GM12878 (cell line): ENCODE measurements at regions not wholly inside any gene's neighbourhood (a gene's known extent, or its start where the extent isn't known, plus 50 kb on each side); places are given as distances from the start of the nearest gene placed in this dataset.

Experiments used
- ASH2L ChIP-seq: fragments of 300-600, 200-600 bp; sonication (generic); IDR thresholded peaks from 2 replicates; pipeline ENCODE4 v1.6.1; 2017; ENCODE audit warnings: low read depth, mild to moderate bottlenecking, borderline replicate concordance
- BRCA1 ChIP-seq: IDR thresholded peaks from 2 replicates; pipeline ENCODE4 v1.6.1; 2011; ENCODE audit warnings: low read depth, low read length, improper control_type of control experiment
- CEBPB ChIP-seq, 2 experiments: fragments of 150-350 bp in 1 of 2; IDR thresholded peaks; 2 replicates each; pipeline ENCODE4 v1.6.1; 2012 to 2014; ENCODE audit warnings: low read depth in 2 of 2, low read length in 2 of 2, borderline replicate concordance in 1 of 2, inconsistent platforms in 1 of 2
- EGR1 ChIP-seq, 2 experiments: IDR thresholded peaks; 1 replicate in 1 of 2; 2 replicates in 1 of 2; pipeline ENCODE4 v1.6.1; 2011 to 2012; ENCODE audit warnings: low read depth in 2 of 2, low read length in 2 of 2, borderline replicate concordance in 1 of 2, mild to moderate bottlenecking in 1 of 2, moderate library complexity in 1 of 2
- GATAD2B ChIP-seq: fragments of 450-650 bp; conservative IDR thresholded peaks from 2 replicates; pipeline ENCODE4 v1.6.1; 2017; ENCODE audit warnings: low read depth, mild to moderate bottlenecking, moderate library complexity
- IKZF2 ChIP-seq, 2 experiments: fragments of 450-650 bp; IDR thresholded peaks; 2 replicates each; pipeline ENCODE4 v1.6.1; 2017; ENCODE audit warnings: mild to moderate bottlenecking in 2 of 2, moderate library complexity in 2 of 2
- KAT2A ChIP-seq: conservative IDR thresholded peaks from 2 replicates; pipeline ENCODE4 v1.6.1; 2011; ENCODE audit warnings: low read depth, low read length; ENCODE audit not compliant: control insufficient read depth
- PBX3 ChIP-seq: IDR thresholded peaks from 2 replicates; pipeline ENCODE4 v1.6.1; 2011; ENCODE audit warnings: mild to moderate bottlenecking, low read depth, low read length, moderate library complexity; ENCODE audit not compliant: insufficient replicate concordance
- PML ChIP-seq: IDR thresholded peaks from 2 replicates; pipeline ENCODE4 v1.6.1; 2012; ENCODE audit warnings: low read length, inconsistent platforms
- RELB ChIP-seq: fragments of 450-650 bp; IDR thresholded peaks from 2 replicates; pipeline ENCODE4 v1.6.1; 2017; ENCODE audit warnings: low read depth, mild to moderate bottlenecking, moderate library complexity
- RUNX3 ChIP-seq: IDR thresholded peaks from 2 replicates; pipeline ENCODE4 v1.6.1; 2012; ENCODE audit warnings: low read length, inconsistent platforms
- SIN3A ChIP-seq: IDR thresholded peaks from 2 replicates; pipeline ENCODE4 v1.6.1; 2012; ENCODE audit warnings: low read depth, low read length, improper control_type of control experiment
- SMAD5 ChIP-seq: IDR thresholded peaks from 2 replicates; pipeline ENCODE4 v1.6.1; 2016; ENCODE audit warnings: antibody characterized with exemption, low read depth
- SMC3 ChIP-seq: IDR thresholded peaks from 2 replicates; pipeline ENCODE4 v1.6.1; 2011; ENCODE audit warnings: low read length, improper control_type of control experiment, borderline replicate concordance
- SPI1 ChIP-seq: IDR thresholded peaks from 2 replicates; pipeline ENCODE4 v1.6.1; 2011; ENCODE audit warnings: low read depth, mild to moderate bottlenecking, low read length, moderate library complexity, borderline replicate concordance; ENCODE audit not compliant: insufficient read depth
- STAT1 ChIP-seq: fragments of 450-650 bp; conservative IDR thresholded peaks from 2 replicates; pipeline ENCODE4 v1.6.1; 2014; ENCODE audit warnings: antibody characterized with exemption, mild to moderate bottlenecking
- TAF1 ChIP-seq: IDR thresholded peaks from 2 replicates; pipeline ENCODE4 v1.6.1; 2011; ENCODE audit warnings: mild to moderate bottlenecking, low read depth, low read length, borderline replicate concordance
- TARDBP ChIP-seq: IDR thresholded peaks from 2 replicates; pipeline ENCODE4 v1.6.1; 2016; ENCODE audit warnings: borderline replicate concordance
- TCF12 ChIP-seq: IDR thresholded peaks from 2 replicates; pipeline ENCODE4 v1.6.1; 2011; ENCODE audit warnings: low read depth, mild to moderate bottlenecking, low read length
- WRNIP1 ChIP-seq: IDR thresholded peaks from 2 replicates; pipeline ENCODE4 v1.6.1; 2011; ENCODE audit warnings: low read depth, low read length, improper control_type of control experiment, borderline replicate concordance
- TF ChIP-seq, protein P1 (sequence below): fragments of 450-650 bp; IDR thresholded peaks from 2 replicates; pipeline ENCODE4 v1.6.1; 2017; ENCODE audit warnings: antibody characterized with exemption, mild to moderate bottlenecking, moderate library complexity
- TF ChIP-seq, protein P2 (sequence below): fragments of 450-650 bp; IDR thresholded peaks from 2 replicates; pipeline ENCODE4 v1.6.1; 2016; ENCODE audit warnings: mild to moderate bottlenecking

DNA sequence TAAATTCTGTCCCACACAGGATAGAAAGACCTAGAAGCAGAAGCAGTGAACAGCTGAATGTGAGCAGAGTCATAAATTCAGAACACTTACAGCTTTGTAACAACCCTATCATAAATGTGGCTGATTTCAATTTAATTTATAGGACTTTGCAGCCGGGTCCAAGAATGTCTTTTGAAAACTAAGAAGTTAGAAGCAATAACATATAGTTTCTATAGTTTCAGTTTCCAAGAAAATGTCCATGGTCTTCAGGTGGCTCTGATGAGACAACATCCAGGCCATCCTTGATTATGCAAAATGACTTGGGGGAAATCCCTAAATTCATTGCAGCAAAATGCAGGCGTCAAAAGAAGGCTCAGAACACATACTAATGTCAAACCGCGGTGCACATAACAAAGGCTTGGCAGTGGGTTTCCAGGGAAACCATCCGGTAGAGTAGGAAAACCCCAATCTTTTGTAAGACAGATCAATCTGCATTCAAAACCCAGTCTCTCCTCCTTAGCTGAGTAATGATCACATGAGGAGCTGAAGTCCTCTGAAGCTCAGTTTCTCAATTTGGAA, 442.2 kb upstream of the ID2 start (continued):
- TF ChIP-seq, protein P1, sequence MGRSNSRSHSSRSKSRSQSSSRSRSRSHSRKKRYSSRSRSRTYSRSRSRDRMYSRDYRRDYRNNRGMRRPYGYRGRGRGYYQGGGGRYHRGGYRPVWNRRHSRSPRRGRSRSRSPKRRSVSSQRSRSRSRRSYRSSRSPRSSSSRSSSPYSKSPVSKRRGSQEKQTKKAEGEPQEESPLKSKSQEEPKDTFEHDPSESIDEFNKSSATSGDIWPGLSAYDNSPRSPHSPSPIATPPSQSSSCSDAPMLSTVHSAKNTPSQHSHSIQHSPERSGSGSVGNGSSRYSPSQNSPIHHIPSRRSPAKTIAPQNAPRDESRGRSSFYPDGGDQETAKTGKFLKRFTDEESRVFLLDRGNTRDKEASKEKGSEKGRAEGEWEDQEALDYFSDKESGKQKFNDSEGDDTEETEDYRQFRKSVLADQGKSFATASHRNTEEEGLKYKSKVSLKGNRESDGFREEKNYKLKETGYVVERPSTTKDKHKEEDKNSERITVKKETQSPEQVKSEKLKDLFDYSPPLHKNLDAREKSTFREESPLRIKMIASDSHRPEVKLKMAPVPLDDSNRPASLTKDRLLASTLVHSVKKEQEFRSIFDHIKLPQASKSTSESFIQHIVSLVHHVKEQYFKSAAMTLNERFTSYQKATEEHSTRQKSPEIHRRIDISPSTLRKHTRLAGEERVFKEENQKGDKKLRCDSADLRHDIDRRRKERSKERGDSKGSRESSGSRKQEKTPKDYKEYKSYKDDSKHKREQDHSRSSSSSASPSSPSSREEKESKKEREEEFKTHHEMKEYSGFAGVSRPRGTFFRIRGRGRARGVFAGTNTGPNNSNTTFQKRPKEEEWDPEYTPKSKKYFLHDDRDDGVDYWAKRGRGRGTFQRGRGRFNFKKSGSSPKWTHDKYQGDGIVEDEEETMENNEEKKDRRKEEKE = no peak
- TF ChIP-seq STAT1 (no peak), SPI1 (no peak), TAF1 (no peak), RELB (peak; percentile 67; the same call in 1 of the 2 replicates), PBX3 (no peak), SMAD5 (no peak), RUNX3 (no peak), SMC3 (no peak), GATAD2B (no peak), PML (no peak), EGR1 (IDR thresholded peaks at IDR 0.05; ENCODE audit: borderline replicate concordance in 1 of 2, low read depth in 2 of 2, low read length in 2 of 2) (no peak), TARDBP (no peak), TCF12 (no peak), KAT2A (no peak), ASH2L (no peak), SIN3A (no peak), WRNIP1 (no peak), IKZF2 (IDR thresholded peaks at IDR 0.05) (peak; percentile 37 to 52; a peak in 2 of 4 replicates), BRCA1 (no peak), CEBPB (IDR thresholded peaks at IDR 0.05; ENCODE audit: borderline replicate concordance in 1 of 2, low read depth in 2 of 2, low read length in 2 of 2) (no peak)
- TF ChIP-seq, protein P2, sequence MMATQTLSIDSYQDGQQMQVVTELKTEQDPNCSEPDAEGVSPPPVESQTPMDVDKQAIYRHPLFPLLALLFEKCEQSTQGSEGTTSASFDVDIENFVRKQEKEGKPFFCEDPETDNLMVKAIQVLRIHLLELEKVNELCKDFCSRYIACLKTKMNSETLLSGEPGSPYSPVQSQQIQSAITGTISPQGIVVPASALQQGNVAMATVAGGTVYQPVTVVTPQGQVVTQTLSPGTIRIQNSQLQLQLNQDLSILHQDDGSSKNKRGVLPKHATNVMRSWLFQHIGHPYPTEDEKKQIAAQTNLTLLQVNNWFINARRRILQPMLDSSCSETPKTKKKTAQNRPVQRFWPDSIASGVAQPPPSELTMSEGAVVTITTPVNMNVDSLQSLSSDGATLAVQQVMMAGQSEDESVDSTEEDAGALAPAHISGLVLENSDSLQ = peak; percentile 26; the same call in 1 of the 2 replicates
